GM12892 (cell line): ENCODE measurements at regions not wholly inside any gene's neighbourhood (a gene's known extent, or its start where the extent isn't known, plus 50 kb on each side); places are given as distances from the start of the nearest gene placed in this dataset.

Experiments
- POLR2A ChIP-seq: IDR thresholded peaks from 2 replicates; pipeline ENCODE4 v1.6.1; 2011; ENCODE audit warnings: low read depth, low read length, control low read depth
- POLR2AphosphoS5 ChIP-seq: IDR thresholded peaks from 2 replicates; pipeline ENCODE4 v1.6.1; 2011; ENCODE audit warnings: low read depth, low read length, control low read depth
- TAF1 ChIP-seq: IDR thresholded peaks from 2 replicates; pipeline ENCODE4 v1.6.1; 2011; ENCODE audit warnings: low read depth, mild to moderate bottlenecking, control low read depth, low read length, borderline replicate concordance

- TF ChIP-seq POLR2AphosphoS5 (no peak), POLR2A (no peak), TAF1 (no peak)
Measured at GRCh38 chr1:193533853-193534252, 347.4 kb upstream of the B3GALT2 start.
